ENCODE measurements at regions not wholly inside any gene's neighbourhood (a gene's known extent, or its start where the extent isn't known, plus 50 kb on each side); places are given as distances from the start of the nearest gene placed in this dataset.

DNA sequence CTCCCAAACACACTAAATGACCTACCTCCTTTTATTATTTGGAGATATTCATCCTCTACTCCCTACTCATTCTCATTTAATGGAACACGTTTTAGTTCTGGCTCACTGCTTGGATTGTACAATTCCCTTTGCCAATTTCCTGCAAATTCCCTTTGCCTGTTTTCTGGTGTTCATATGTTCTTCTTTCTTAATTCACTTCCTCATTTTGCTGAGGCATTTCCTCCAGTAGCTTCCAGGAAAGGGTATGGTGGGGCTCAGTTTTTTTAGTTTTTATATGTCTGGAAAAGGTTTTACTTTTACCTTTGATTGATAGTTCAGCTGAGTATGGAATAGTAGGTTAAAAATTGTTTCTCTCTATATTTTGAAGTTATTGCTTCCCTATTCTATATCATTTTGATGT lies 143.6 kb upstream of the GOLIM4 start:
- no peaks in the 10 kb centered on the region for H3K36me3 Mint-ChIP-seq
- H3K9me3 Mint-ChIP-seq, result peaks cover 3% of the 10 kb centered on the region
- H3K27me3 Mint-ChIP-seq, result peaks cover 17% of the 10 kb centered on the region
- H3K4me3 Mint-ChIP-seq, result no peak overlapping the region
- ATAC-seq, result no peak
- no peak overlapping the region for H3K27ac Mint-ChIP-seq
- H3K4me1 Mint-ChIP-seq, result no peaks in the 10 kb centered on the region

DNA sequence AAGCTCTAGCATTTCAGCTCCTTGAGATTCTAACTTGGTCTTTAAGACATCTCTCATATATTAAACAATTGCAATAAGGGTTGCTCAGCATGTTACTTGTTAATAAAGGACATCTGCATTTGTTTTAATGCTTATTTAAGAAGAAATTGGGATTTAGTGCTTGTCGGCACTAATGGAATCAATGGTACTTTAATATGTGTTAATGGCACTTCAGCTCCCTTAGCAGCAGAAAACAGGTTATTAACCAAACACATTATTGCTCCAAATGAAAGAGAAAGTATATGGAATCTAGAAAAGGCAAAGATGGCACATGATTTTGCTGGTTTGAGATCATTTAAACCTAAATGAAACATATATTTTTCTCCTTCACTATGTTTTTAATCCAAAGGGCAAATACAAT lies 137.3 kb upstream of the GOLIM4 start:
- peaks cover 9% of the 10 kb centered on the region for H3K27me3 Mint-ChIP-seq
- no peaks in the 10 kb centered on the region for H3K4me1 Mint-ChIP-seq
- no peaks in the 10 kb centered on the region for H3K9me3 Mint-ChIP-seq
- H3K4me3 Mint-ChIP-seq, result no peak overlapping the region
- ATAC-seq, result no peak
- H3K36me3 Mint-ChIP-seq, result no peaks in the 10 kb centered on the region
- no peak overlapping the region for H3K27ac Mint-ChIP-seq

GRCh38 chr3:168223085-168223484 lies 127.4 kb upstream of the GOLIM4 start:
- Mint-ChIP-seq H3K4me3 (no peak overlapping the region), H3K36me3 (no peaks in the 10 kb centered on the region)
- no peak for ATAC-seq

GRCh38 chr3:168220556-168220955 lies 124.8 kb upstream of the GOLIM4 start:
- Mint-ChIP-seq H3K27me3 (no peaks in the 10 kb centered on the region), H3K4me1 (no peaks in the 10 kb centered on the region), H3K4me3 (no peak overlapping the region), H3K27ac (no peak overlapping the region), H3K9me3 (no peaks in the 10 kb centered on the region), H3K36me3 (no peaks in the 10 kb centered on the region)
- no peak for ATAC-seq

More at GRCh38 chr3:168223085-168223484, 127.4 kb upstream of the GOLIM4 start:
- Mint-ChIP-seq H3K9me3 (no peaks in the 10 kb centered on the region), H3K4me1 (no peaks in the 10 kb centered on the region), H3K27ac (no peak overlapping the region), H3K27me3 (no peaks in the 10 kb centered on the region)

- no peaks in the 10 kb centered on the region for H3K27me3 Mint-ChIP-seq
- no peaks in the 10 kb centered on the region for H3K4me1 Mint-ChIP-seq
- no peak for ATAC-seq
- H3K9me3 Mint-ChIP-seq, result no peaks in the 10 kb centered on the region
- no peak overlapping the region for H3K4me3 Mint-ChIP-seq
- no peak overlapping the region for H3K27ac Mint-ChIP-seq
- no peaks in the 10 kb centered on the region for H3K36me3 Mint-ChIP-seq
Observed at GRCh38 chr3:168219530-168219929, 123.8 kb upstream of the GOLIM4 start.

DNA sequence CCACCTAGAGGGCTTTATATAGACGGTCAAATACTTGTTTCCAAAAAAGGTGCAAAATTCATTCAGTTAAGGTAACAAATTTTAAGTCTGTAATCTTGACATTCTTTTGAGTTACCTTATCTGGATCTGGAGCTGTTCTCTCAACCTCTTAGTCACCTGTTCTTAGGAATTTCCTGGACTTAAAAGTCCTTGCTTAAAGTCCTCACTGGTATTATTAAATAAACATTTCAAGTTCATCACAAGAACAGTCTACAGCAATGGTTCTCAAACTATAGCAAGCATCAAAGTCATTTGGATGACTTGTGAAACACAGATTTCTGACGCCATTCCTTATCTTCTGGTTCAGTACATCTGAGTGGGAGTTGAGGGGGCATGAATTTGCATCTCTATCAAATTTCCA lies 122.9 kb upstream of the GOLIM4 start:
- peaks cover 6% of the 10 kb centered on the region for H3K4me1 Mint-ChIP-seq
- ATAC-seq, result no peak
- no peaks in the 10 kb centered on the region for H3K36me3 Mint-ChIP-seq
- H3K9me3 Mint-ChIP-seq, result no peaks in the 10 kb centered on the region
- H3K27me3 Mint-ChIP-seq, result no peaks in the 10 kb centered on the region
- H3K27ac Mint-ChIP-seq, result no peak overlapping the region
- H3K4me3 Mint-ChIP-seq, result no peak overlapping the region

DNA sequence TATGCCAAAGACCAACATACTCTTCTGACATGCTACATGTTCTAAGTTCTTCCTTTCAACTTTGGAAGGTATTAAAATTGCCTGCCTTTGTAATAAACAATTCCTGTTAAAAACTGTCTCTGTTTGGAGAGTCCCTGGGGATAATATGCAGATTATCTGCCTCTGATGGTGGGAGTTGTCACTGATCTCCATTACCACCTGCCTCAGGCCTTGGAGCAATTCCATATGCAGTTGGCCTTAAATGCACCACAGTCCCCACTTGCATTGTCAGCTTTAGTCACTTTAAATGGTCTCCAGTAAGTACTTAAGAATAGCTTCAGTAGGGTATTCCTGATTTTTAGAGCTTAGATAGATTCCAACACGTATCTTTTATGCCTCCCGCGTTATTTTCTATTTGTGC lies 121.1 kb upstream of the GOLIM4 start:
- no peaks in the 10 kb centered on the region for H3K27me3 Mint-ChIP-seq
- no peaks in the 10 kb centered on the region for H3K9me3 Mint-ChIP-seq
- H3K4me3 Mint-ChIP-seq, result no peak overlapping the region
- no peak overlapping the region for H3K27ac Mint-ChIP-seq
- H3K4me1 Mint-ChIP-seq, result peaks cover 6% of the 10 kb centered on the region
- ATAC-seq, result no peak
- H3K36me3 Mint-ChIP-seq, result no peaks in the 10 kb centered on the region

- Mint-ChIP-seq H3K9me3 (no peaks in the 10 kb centered on the region), H3K4me1 (peaks cover 6% of the 10 kb centered on the region), H3K4me3 (no peak overlapping the region), H3K27me3 (no peaks in the 10 kb centered on the region), H3K36me3 (no peaks in the 10 kb centered on the region), H3K27ac (no peak overlapping the region)
- ATAC-seq, result no peak
Observed at GRCh38 chr3:168213920-168214319, 118.2 kb upstream of the GOLIM4 start.

GRCh38 chr3:168212664-168213285 lies 117.1 kb upstream of the GOLIM4 start:
- H3K27ac Mint-ChIP-seq, result no peak overlapping the region
- peaks cover 4% of the 10 kb centered on the region for H3K27me3 Mint-ChIP-seq
- no peaks in the 10 kb centered on the region for H3K9me3 Mint-ChIP-seq
- peaks cover 6% of the 10 kb centered on the region for H3K4me1 Mint-ChIP-seq
- ATAC-seq, result no peak
- H3K4me3 Mint-ChIP-seq, result no peak overlapping the region
- H3K36me3 Mint-ChIP-seq, result no peaks in the 10 kb centered on the region

DNA sequence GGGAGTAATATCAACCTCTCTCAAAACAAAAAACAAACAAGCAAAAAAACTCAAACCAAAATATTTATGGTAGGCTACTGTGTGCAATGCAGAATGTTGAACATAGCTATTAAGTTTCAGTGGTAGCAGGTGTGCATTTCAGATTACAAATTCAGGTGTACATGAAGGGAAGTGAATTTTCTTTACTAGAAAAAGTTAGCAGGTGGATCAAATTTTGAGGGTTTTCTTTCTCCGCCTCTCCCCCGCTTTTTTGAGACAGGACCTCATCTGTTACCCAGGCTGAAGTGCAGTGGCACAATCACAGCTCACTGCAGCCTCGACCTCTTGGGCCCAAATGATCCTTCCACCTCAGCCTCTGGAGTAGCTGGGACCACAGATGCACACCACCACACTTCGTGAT lies 109.7 kb upstream of the GOLIM4 start:
- ATAC-seq, result no peak
- no peaks in the 10 kb centered on the region for H3K9me3 Mint-ChIP-seq
- no peaks in the 10 kb centered on the region for H3K36me3 Mint-ChIP-seq
- no peaks in the 10 kb centered on the region for H3K4me1 Mint-ChIP-seq
- H3K27me3 Mint-ChIP-seq, result peaks cover 9% of the 10 kb centered on the region
- no peak overlapping the region for H3K27ac Mint-ChIP-seq
- no peak overlapping the region for H3K4me3 Mint-ChIP-seq

GRCh38 chr3:168197162-168197561 lies 101.4 kb upstream of the GOLIM4 start:
- no peak overlapping the region for H3K27ac Mint-ChIP-seq

DNA sequence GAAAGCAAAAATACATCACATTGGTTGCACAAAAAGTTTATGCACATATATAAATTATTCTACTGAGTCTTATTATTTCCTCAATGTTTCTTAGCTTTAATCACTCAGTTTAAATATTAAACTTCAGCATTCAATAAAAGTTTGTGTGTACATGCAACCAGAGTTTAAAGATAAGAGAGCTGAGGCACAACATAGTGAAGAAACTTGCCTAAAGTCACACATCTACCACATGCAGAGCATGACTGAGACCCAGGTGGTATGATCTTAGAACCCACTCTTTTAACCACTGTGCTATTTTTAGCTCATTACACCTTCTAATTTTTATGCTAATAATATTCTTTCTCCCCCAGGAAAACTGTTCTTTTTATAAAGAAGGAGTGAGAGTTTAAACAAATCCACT lies 96.1 kb upstream of the GOLIM4 start:
- ATAC-seq, result no peak
- Mint-ChIP-seq H3K27ac (no peak overlapping the region), H3K27me3 (no peaks in the 10 kb centered on the region), H3K9me3 (no peaks in the 10 kb centered on the region), H3K36me3 (no peaks in the 10 kb centered on the region), H3K4me3 (no peak overlapping the region), H3K4me1 (no peaks in the 10 kb centered on the region)

More at GRCh38 chr3:168197162-168197561, 101.4 kb upstream of the GOLIM4 start:
- no peak overlapping the region for H3K4me3 Mint-ChIP-seq
- H3K4me1 Mint-ChIP-seq, result no peaks in the 10 kb centered on the region
- no peaks in the 10 kb centered on the region for H3K36me3 Mint-ChIP-seq
- H3K9me3 Mint-ChIP-seq, result no peaks in the 10 kb centered on the region
- no peak for ATAC-seq
- H3K27me3 Mint-ChIP-seq, result peaks cover 8% of the 10 kb centered on the region

GRCh38 chr3:168187233-168187632 lies 91.5 kb upstream of the GOLIM4 start:
- no peak overlapping the region for H3K4me3 Mint-ChIP-seq
- H3K4me1 Mint-ChIP-seq, result no peaks in the 10 kb centered on the region
- H3K36me3 Mint-ChIP-seq, result no peaks in the 10 kb centered on the region
- no peak overlapping the region for H3K27ac Mint-ChIP-seq
- no peaks in the 10 kb centered on the region for H3K9me3 Mint-ChIP-seq
- H3K27me3 Mint-ChIP-seq, result no peaks in the 10 kb centered on the region
- no peak for ATAC-seq

DNA sequence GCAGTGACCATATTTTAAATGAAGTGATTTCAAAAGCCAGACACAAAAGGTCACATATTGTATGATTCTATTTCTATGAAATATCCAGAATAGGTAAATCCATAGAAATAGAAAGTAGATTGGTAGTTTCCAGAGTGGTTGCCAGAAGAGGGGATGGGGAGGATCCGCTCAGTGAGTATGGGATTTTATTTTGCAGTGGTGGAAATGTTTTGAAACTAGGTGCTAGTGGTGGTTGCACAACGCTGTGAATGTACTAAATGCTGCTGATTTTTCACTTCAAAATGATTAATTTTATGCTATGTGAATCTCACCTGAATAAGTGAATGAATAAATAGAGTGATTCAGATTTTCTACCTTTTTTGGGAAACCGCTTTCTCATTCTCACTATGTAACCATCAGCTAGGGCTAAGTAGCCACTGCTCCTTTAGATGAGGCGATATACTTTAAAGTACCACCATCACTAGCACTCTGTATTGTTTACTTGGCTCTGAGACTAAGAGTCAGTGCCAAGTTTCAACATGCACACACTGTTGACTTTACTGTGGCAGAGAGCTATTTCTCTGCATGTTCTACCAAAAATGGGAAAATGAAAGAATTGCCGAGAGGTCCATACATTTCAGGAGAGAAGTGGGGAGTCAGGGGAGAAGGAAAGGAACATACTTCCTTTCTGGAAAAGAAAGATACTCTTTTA lies 90.7 kb upstream of the GOLIM4 start:
- Mint-ChIP-seq H3K36me3 (no peaks in the 10 kb centered on the region), H3K27me3 (no peaks in the 10 kb centered on the region), H3K4me3 (no peak overlapping the region), H3K9me3 (no peaks in the 10 kb centered on the region), H3K4me1 (no peaks in the 10 kb centered on the region), H3K27ac (no peak overlapping the region)
- no peak for ATAC-seq

- no peak for ATAC-seq
- no peak overlapping the region for H3K4me3 Mint-ChIP-seq
- H3K27me3 Mint-ChIP-seq, result no peaks in the 10 kb centered on the region
- H3K36me3 Mint-ChIP-seq, result no peaks in the 10 kb centered on the region
- no peak overlapping the region for H3K27ac Mint-ChIP-seq
- no peaks in the 10 kb centered on the region for H3K9me3 Mint-ChIP-seq
- H3K4me1 Mint-ChIP-seq, result no peaks in the 10 kb centered on the region
Observed at GRCh38 chr3:168183774-168184173, 88.0 kb upstream of the GOLIM4 start.

DNA sequence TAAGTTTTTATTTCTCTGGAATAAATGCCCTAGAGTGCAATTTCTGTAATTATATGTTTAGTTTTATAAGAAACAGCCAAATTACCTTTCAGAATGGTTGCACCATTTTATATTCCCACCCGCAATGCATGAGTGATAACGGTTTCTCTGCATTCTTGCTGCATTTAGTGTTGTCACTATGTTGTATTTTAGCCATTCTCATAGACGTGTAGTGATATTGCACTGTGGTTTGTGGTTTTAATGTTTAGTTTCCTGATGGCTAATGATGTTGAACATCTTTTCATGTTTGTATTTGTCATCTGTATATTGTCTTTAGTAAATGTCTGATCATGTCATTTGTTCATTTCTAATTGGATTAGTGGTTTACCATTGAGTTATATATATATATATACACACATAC lies 73.0 kb upstream of the GOLIM4 start:
- no peaks in the 10 kb centered on the region for H3K27me3 Mint-ChIP-seq
- no peak for ATAC-seq
- H3K36me3 Mint-ChIP-seq, result no peaks in the 10 kb centered on the region
- no peaks in the 10 kb centered on the region for H3K4me1 Mint-ChIP-seq
- H3K4me3 Mint-ChIP-seq, result no peak overlapping the region
- H3K9me3 Mint-ChIP-seq, result no peaks in the 10 kb centered on the region
- no peak overlapping the region for H3K27ac Mint-ChIP-seq
